ENCODE measurements at regions not wholly inside any gene's neighbourhood (a gene's known extent, or its start where the extent isn't known, plus 50 kb on each side); places are given as distances from the start of the nearest gene placed in this dataset.

- no peaks in the 10 kb centered on the region for H3K79me2 ChIP-seq
- H3K36me3 ChIP-seq (ENCODE audit: control insufficient read depth, insufficient read depth, low read length) = no peaks in the 10 kb centered on the region
- H3K9ac ChIP-seq = no peak overlapping the region
- no peak overlapping the region for H2AFZ ChIP-seq
- H3K27me3 ChIP-seq (ENCODE audit: control insufficient read depth, insufficient read depth, low read length) = no peaks in the 10 kb centered on the region
- no peaks in the 10 kb centered on the region for H3K9me3 ChIP-seq (ENCODE audit: control insufficient read depth, low read length)
- no peak overlapping the region for H3K4me2 ChIP-seq (ENCODE audit: low read length)
- H3K4me1 ChIP-seq = no peaks in the 10 kb centered on the region
- no peak for TF ChIP-seq CTCF (IDR thresholded peaks at IDR 0.05)
- H3K4me3 ChIP-seq (ENCODE audit: low read depth, low read length) = no peak overlapping the region
- H3K27ac ChIP-seq = no peak overlapping the region
These were observed 494.1 kb upstream of the NOVA1 start for GRCh38 chr14:27091973-27092372.

GRCh38 chr14:27096091-27096490 lies 498.3 kb upstream of the NOVA1 start:
- Histone ChIP-seq H3K4me3 (ENCODE audit: low read depth, low read length) (no peak overlapping the region), H3K4me1 (no peaks in the 10 kb centered on the region), H3K9me3 (ENCODE audit: control insufficient read depth, low read length) (no peaks in the 10 kb centered on the region), H3K79me2 (no peaks in the 10 kb centered on the region), H3K4me2 (ENCODE audit: low read length) (no peak overlapping the region), H3K36me3 (ENCODE audit: control insufficient read depth, insufficient read depth, low read length) (no peaks in the 10 kb centered on the region), H2AFZ (no peak overlapping the region), H3K27me3 (ENCODE audit: control insufficient read depth, insufficient read depth, low read length) (no peaks in the 10 kb centered on the region), H3K9ac (no peak overlapping the region), H3K27ac (no peak overlapping the region)
- no peak for TF ChIP-seq CTCF (IDR thresholded peaks at IDR 0.05)

GRCh38 chr14:27098451-27098850 lies 500.6 kb upstream of the NOVA1 start:
- Histone ChIP-seq H3K27me3 (ENCODE audit: control insufficient read depth, insufficient read depth, low read length) (no peaks in the 10 kb centered on the region), H3K36me3 (ENCODE audit: control insufficient read depth, insufficient read depth, low read length) (no peaks in the 10 kb centered on the region), H3K9me3 (ENCODE audit: control insufficient read depth, low read length) (no peaks in the 10 kb centered on the region), H2AFZ (no peak overlapping the region), H3K9ac (no peak overlapping the region), H3K4me1 (no peaks in the 10 kb centered on the region), H3K79me2 (no peaks in the 10 kb centered on the region), H3K27ac (no peak overlapping the region), H3K4me3 (ENCODE audit: low read depth, low read length) (no peak overlapping the region), H3K4me2 (ENCODE audit: low read length) (no peak overlapping the region)
- TF ChIP-seq CTCF (IDR thresholded peaks at IDR 0.05) = no peak

DNA sequence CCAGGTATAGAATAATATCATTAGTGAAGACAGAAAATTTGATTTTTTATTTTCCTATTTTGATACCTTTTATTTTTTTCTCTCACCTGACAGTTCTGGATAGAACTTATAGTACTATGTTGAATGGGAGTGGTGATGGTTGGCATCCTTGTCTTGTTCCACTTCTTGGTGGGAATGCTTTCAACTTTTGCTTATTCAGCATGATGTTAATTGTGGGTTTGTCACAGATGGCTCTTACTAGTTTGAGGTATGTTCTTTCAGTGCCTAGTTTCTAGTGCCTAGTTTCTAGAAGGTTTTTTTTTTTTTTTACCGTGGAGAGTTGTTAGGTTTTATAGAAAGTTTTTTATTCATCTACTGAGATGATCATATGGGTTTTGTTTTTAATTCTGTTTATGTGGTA lies 516.3 kb upstream of the NOVA1 start:
- TF ChIP-seq CTCF (IDR thresholded peaks at IDR 0.05) = no peak
- Histone ChIP-seq H2AFZ (no peak overlapping the region), H3K36me3 (ENCODE audit: control insufficient read depth, insufficient read depth, low read length) (no peaks in the 10 kb centered on the region), H3K27ac (no peak overlapping the region), H3K27me3 (ENCODE audit: control insufficient read depth, insufficient read depth, low read length) (no peaks in the 10 kb centered on the region), H3K4me3 (ENCODE audit: low read depth, low read length) (no peak overlapping the region), H3K4me1 (no peaks in the 10 kb centered on the region), H3K9me3 (ENCODE audit: control insufficient read depth, low read length) (no peaks in the 10 kb centered on the region), H3K4me2 (ENCODE audit: low read length) (no peak overlapping the region), H3K79me2 (no peaks in the 10 kb centered on the region), H3K9ac (no peak overlapping the region)

GRCh38 chr14:27123162-27123561 lies 525.3 kb upstream of the NOVA1 start:
- H3K4me1 ChIP-seq = no peaks in the 10 kb centered on the region
- no peaks in the 10 kb centered on the region for H3K27me3 ChIP-seq (ENCODE audit: control insufficient read depth, insufficient read depth, low read length)
- no peak overlapping the region for H2AFZ ChIP-seq
- no peaks in the 10 kb centered on the region for H3K79me2 ChIP-seq
- H3K4me2 ChIP-seq (ENCODE audit: low read length) = no peak overlapping the region
- H3K36me3 ChIP-seq (ENCODE audit: control insufficient read depth, insufficient read depth, low read length) = no peaks in the 10 kb centered on the region
- H3K9ac ChIP-seq = no peak overlapping the region
- no peaks in the 10 kb centered on the region for H3K9me3 ChIP-seq (ENCODE audit: control insufficient read depth, low read length)
- no peak for TF ChIP-seq CTCF (IDR thresholded peaks at IDR 0.05)
- H3K4me3 ChIP-seq (ENCODE audit: low read depth, low read length) = no peak overlapping the region
- no peak overlapping the region for H3K27ac ChIP-seq

Measured in parathyroid adenoma (tissue), 2 donors.